CD14-positive monocyte (primary cell): ENCODE measurements at regions not wholly inside any gene's neighbourhood (a gene's known extent, or its start where the extent isn't known, plus 50 kb on each side); places are given as distances from the start of the nearest gene placed in this dataset.

Source experiments
- DNase-seq, 3 donors: peaks; one replicate each; pipeline ENCODE4 v3.0.0-alpha.2; 2011 to 2022
- H2AFZ ChIP-seq: 2 replicates; pipeline ENCODE4 v1.6.0; 2012; ENCODE audit warnings: mild to moderate bottlenecking, low read depth, low read length, inconsistent platforms; ENCODE audit not compliant: insufficient read depth, poor library complexity, severe bottlenecking
- H3K27ac ChIP-seq, 2 donors: 1 replicate in 1 of 2; 2 replicates in 1 of 2; pipeline ENCODE4 v1.5.1; 2012 to 2013; ENCODE audit warnings: low read length in 2 of 2, control low read depth in 1 of 2, inconsistent platforms in 1 of 2, low read depth in 1 of 2, mild to moderate bottlenecking in 1 of 2
- H3K27me3 ChIP-seq, 2 donors: one replicate each; pipeline versions ENCODE4 v1.6.0 to v1.6.1; 2011 to 2013; ENCODE audit warnings: low read length in 2 of 2; ENCODE audit not compliant: control insufficient read depth in 2 of 2, insufficient read depth in 2 of 2
- H3K36me3 ChIP-seq, 2 donors: replicated peaks in 1 of 2; 1 replicate in 1 of 2; 2 replicates in 1 of 2; pipeline versions ENCODE4 v1.5.1 to v1.6.1; 2012 to 2013; ENCODE audit warnings: low read length in 2 of 2, control low read depth in 1 of 2, inconsistent platforms in 1 of 2, mild to moderate bottlenecking in 1 of 2; ENCODE audit not compliant: insufficient read depth in 2 of 2, control insufficient read depth in 1 of 2
- H3K4me1 ChIP-seq, 2 donors: 1 replicate in 1 of 2; 2 replicates in 1 of 2; pipeline versions ENCODE4 v1.5.1 to v1.6.1; 2012 to 2013; ENCODE audit warnings: low read length in 2 of 2, control low read depth in 1 of 2, inconsistent platforms in 1 of 2, mild to moderate bottlenecking in 1 of 2, moderate library complexity in 1 of 2; ENCODE audit not compliant: insufficient read depth in 2 of 2, control insufficient read depth in 1 of 2
- H3K4me2 ChIP-seq: replicated peaks from 2 replicates; pipeline ENCODE3; 2012; ENCODE audit warnings: low read length, moderate library complexity, mild to moderate bottlenecking; ENCODE audit not compliant: poor library complexity, severe bottlenecking; ENCODE audit errors: extremely low read depth
- H3K4me3 ChIP-seq, 3 experiments: fragments of 200-600 bp in 1 of 3; sonication (generic) in 1 of 3; replicated peaks in 1 of 3; 1 replicate in 2 of 3; 2 replicates in 1 of 3; pipeline ENCODE4 v1.5.1; 2011 to 2013; ENCODE audit warnings: low read length in 3 of 3, mild to moderate bottlenecking in 3 of 3, control low read depth in 2 of 3, low read depth in 2 of 3, inconsistent platforms in 1 of 3, moderate library complexity in 1 of 3
- H3K79me2 ChIP-seq: 2 replicates; pipeline ENCODE4 v1.6.0; 2012; ENCODE audit warnings: mild to moderate bottlenecking, control low read depth, inconsistent platforms, low read length, moderate library complexity; ENCODE audit not compliant: insufficient read depth
- H3K9ac ChIP-seq: 2 replicates; pipeline ENCODE4 v1.6.0; 2017; ENCODE audit warnings: low read length, mild to moderate bottlenecking; ENCODE audit not compliant: insufficient read depth, poor library complexity, severe bottlenecking
- H3K9me3 ChIP-seq, 2 donors: replicated peaks in 1 of 2; 1 replicate in 1 of 2; 2 replicates in 1 of 2; pipeline versions ENCODE4 v1.5.1 to v1.6.1; 2012 to 2013; ENCODE audit warnings: low read length in 2 of 2, control low read depth in 1 of 2; ENCODE audit not compliant: control insufficient read depth in 1 of 2, insufficient read depth in 1 of 2
- H4K20me1 ChIP-seq: 2 replicates; pipeline ENCODE4 v1.6.0; 2012; ENCODE audit warnings: mild to moderate bottlenecking, low read length, control low read depth, moderate library complexity; ENCODE audit not compliant: insufficient read depth
- H3K27ac Mint-ChIP-seq, 7 donors: one replicate each; pipeline ENCODE4 v1.8.0; 2020; ENCODE audit warnings: mild to moderate bottlenecking in 7 of 7, mixed read lengths in 7 of 7, moderate library complexity in 6 of 7, inconsistent platforms in 2 of 7
- H3K27me3 Mint-ChIP-seq, 3 donors: one replicate each; pipeline ENCODE4 v1.8.0; 2021 to 2022; ENCODE audit warnings: low read depth in 3 of 3, mild to moderate bottlenecking in 3 of 3, mixed read lengths in 3 of 3, moderate library complexity in 3 of 3, inconsistent platforms in 1 of 3
- H3K36me3 Mint-ChIP-seq, 2 donors: one replicate each; pipeline ENCODE4 v1.8.0; 2020; ENCODE audit warnings: mixed read lengths in 2 of 2, inconsistent platforms in 1 of 2, mild to moderate bottlenecking in 1 of 2
- H3K4me1 Mint-ChIP-seq: one replicate; pipeline ENCODE4 v1.8.0; 2020; ENCODE audit warnings: mild to moderate bottlenecking, mixed read lengths
- H3K4me3 Mint-ChIP-seq, 2 donors: one replicate each; pipeline ENCODE4 v1.8.0; 2020; ENCODE audit warnings: mild to moderate bottlenecking in 2 of 2, mixed read lengths in 2 of 2, moderate library complexity in 1 of 2
- H3K9me3 Mint-ChIP-seq, 7 donors: one replicate each; pipeline ENCODE4 v1.8.0; 2020 to 2022; ENCODE audit warnings: mixed read lengths in 7 of 7, mild to moderate bottlenecking in 6 of 7, moderate library complexity in 6 of 7, inconsistent platforms in 2 of 7
- WGBS: methylation state at CpG from one replicate; pipeline ENCODE4 v1.1.5; 2013; ENCODE audit warnings: missing lambda C conversion rate; ENCODE audit not compliant: insufficient coverage; 5-methylcytosine and 5-hydroxymethylcytosine counted together
- intact Hi-C, 2 donors: fragments of 100-400 bp; cut with micrococcal nuclease; formaldehyde crosslinking; loops; one replicate each; pipeline versions ENCODE4 v1.15.0 to v1.15.1; 2023
- TF ChIP-seq, protein P1 (sequence below): fragments of 200-600 bp; IDR thresholded peaks from one replicate; pipeline ENCODE4 v1.8.0; 2022; ENCODE audit warnings: antibody characterized with exemption, mild to moderate bottlenecking

DNA sequence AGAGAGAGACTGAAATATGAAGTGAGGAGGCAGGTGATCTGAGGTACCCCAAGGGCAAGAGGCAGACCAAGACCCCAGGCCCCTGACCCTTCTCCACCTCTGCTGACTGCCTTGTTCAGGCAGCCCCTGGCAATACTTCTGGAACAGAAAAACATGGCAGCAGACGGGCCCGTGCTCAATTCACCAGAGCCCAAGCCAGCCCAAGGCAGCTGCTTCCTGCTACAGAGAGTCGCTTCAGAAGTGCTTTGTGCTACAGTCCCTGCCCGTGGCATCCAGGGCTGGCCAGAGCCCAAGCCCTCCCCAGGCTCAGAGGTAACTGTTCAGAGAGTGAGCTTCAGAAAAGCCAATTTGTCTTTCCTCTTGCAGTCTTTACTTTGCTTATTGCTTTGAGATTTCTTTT lies 151.4 kb upstream of the FSTL4 start:
- H3K9me3 Mint-ChIP-seq: peaks cover 0 to 5% (median 0%) of the 10 kb centered on the region in 7 donors

DNA sequence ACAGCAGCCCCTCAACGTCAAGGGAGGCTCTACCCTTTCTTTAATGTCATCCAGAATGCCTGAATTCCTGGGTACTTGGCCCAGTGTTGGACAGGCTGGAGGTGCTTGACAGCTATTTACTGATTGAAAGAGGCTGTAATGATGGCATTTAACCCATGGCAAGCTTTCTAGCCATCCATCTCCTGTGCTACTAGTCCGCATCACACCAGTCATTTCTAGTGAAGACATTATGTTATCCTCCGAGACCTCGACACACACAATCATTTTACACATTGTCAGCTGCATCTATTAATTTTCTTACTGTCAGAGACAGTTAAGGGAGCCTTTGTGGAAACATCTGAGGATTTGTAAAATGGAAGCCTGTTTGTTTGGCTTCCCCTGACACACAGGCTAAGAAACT lies 149.3 kb upstream of the FSTL4 start:
- no peak overlapping the region for H3K9ac ChIP-seq
- H2AFZ ChIP-seq: no peak overlapping the region
- no peak overlapping the region for H3K27ac Mint-ChIP-seq
- H3K27me3 Mint-ChIP-seq: peaks cover 4 to 6% (median 5%) of the 10 kb centered on the region in 3 donors
- peaks cover 0 to 5% (median 0%) of the 10 kb centered on the region in 7 donors for H3K9me3 Mint-ChIP-seq
- no peaks in the 10 kb centered on the region for H3K36me3 ChIP-seq
- H4K20me1 ChIP-seq: no peaks in the 10 kb centered on the region
- no peak overlapping the region for H3K4me2 ChIP-seq
- TF ChIP-seq, protein P1, sequence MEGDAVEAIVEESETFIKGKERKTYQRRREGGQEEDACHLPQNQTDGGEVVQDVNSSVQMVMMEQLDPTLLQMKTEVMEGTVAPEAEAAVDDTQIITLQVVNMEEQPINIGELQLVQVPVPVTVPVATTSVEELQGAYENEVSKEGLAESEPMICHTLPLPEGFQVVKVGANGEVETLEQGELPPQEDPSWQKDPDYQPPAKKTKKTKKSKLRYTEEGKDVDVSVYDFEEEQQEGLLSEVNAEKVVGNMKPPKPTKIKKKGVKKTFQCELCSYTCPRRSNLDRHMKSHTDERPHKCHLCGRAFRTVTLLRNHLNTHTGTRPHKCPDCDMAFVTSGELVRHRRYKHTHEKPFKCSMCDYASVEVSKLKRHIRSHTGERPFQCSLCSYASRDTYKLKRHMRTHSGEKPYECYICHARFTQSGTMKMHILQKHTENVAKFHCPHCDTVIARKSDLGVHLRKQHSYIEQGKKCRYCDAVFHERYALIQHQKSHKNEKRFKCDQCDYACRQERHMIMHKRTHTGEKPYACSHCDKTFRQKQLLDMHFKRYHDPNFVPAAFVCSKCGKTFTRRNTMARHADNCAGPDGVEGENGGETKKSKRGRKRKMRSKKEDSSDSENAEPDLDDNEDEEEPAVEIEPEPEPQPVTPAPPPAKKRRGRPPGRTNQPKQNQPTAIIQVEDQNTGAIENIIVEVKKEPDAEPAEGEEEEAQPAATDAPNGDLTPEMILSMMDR: no peak
- no peak overlapping the region for H3K4me3 Mint-ChIP-seq
- no CpG with 5 or more reads among the region's 4 CpGs for WGBS
- DNase-seq: no peak
- H3K79me2 ChIP-seq: no peaks in the 10 kb centered on the region
- no peak overlapping the region for H3K27ac ChIP-seq
- H3K4me1 ChIP-seq: no peaks in the 10 kb centered on the region
- intact Hi-C loops: no loop called here
- H3K9me3 ChIP-seq: no peaks in the 10 kb centered on the region
- H3K4me3 ChIP-seq: no peak overlapping the region
- H3K27me3 ChIP-seq: peaks cover 3 to 5% of the 10 kb centered on the region in 2 donors
- H3K4me1 Mint-ChIP-seq: no peaks in the 10 kb centered on the region
- H3K36me3 Mint-ChIP-seq: no peaks in the 10 kb centered on the region

More for the DNA sequence above, 151.4 kb upstream of the FSTL4 start:
- Mint-ChIP-seq H3K4me3 (no peak overlapping the region), H3K4me1 (no peaks in the 10 kb centered on the region), H3K36me3 (no peaks in the 10 kb centered on the region), H3K27ac (no peak overlapping the region), H3K27me3 (peaks cover 2 to 5% (median 2%) of the 10 kb centered on the region in 3 donors)
- Histone ChIP-seq H3K27me3 (no peaks in the 10 kb centered on the region), H4K20me1 (no peaks in the 10 kb centered on the region), H3K9ac (no peak overlapping the region), H3K4me3 (no peak overlapping the region), H3K36me3 (no peaks in the 10 kb centered on the region), H2AFZ (no peak overlapping the region), H3K4me1 (no peaks in the 10 kb centered on the region), H3K4me2 (no peak overlapping the region), H3K27ac (no peak overlapping the region), H3K79me2 (no peaks in the 10 kb centered on the region), H3K9me3 (no peaks in the 10 kb centered on the region)
- WGBS: 65% methylated on average over 4 of the region's 4 CpGs
- intact Hi-C loops: no loop called here
- TF ChIP-seq, protein P1: no peak
- DNase-seq: no peak
